ENCODE measurements at regions not wholly inside any gene's neighbourhood (a gene's known extent, or its start where the extent isn't known, plus 50 kb on each side); places are given as distances from the start of the nearest gene placed in this dataset.

DNA sequence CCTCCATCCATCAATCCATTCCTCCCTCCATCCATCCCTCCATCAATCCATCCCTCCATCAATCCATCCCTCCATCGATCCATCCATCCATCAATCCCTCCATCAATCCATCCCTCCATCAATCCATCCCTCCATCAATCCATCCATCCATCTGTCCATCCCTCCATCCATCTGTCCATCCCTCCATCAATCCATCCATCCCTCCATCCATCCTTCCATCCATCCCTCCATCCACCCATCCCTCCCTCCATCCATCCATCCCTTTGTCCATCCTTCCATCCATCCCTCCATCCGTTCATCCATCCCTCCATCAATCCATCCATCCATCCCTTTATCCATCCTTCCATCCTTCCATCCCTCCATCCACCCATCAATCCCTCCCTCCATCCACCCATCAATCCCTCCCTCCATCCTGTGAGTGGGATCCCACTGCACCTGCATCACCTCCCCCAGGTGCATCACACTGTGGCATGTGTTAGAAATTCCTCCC is 338.1 kb upstream of the SFSWAP start:
- no peak overlapping the region for H3K4me3 ChIP-seq (replicated peaks; ENCODE audit: low read depth, low read length)
- DNase-seq (ENCODE audit: extremely low read depth, low read depth) = no peak
- TF ChIP-seq, protein P1, sequence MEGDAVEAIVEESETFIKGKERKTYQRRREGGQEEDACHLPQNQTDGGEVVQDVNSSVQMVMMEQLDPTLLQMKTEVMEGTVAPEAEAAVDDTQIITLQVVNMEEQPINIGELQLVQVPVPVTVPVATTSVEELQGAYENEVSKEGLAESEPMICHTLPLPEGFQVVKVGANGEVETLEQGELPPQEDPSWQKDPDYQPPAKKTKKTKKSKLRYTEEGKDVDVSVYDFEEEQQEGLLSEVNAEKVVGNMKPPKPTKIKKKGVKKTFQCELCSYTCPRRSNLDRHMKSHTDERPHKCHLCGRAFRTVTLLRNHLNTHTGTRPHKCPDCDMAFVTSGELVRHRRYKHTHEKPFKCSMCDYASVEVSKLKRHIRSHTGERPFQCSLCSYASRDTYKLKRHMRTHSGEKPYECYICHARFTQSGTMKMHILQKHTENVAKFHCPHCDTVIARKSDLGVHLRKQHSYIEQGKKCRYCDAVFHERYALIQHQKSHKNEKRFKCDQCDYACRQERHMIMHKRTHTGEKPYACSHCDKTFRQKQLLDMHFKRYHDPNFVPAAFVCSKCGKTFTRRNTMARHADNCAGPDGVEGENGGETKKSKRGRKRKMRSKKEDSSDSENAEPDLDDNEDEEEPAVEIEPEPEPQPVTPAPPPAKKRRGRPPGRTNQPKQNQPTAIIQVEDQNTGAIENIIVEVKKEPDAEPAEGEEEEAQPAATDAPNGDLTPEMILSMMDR (IDR thresholded peaks at IDR 0.05; ENCODE audit: low read depth, low read length, missing control alignments) = no peak

DNA sequence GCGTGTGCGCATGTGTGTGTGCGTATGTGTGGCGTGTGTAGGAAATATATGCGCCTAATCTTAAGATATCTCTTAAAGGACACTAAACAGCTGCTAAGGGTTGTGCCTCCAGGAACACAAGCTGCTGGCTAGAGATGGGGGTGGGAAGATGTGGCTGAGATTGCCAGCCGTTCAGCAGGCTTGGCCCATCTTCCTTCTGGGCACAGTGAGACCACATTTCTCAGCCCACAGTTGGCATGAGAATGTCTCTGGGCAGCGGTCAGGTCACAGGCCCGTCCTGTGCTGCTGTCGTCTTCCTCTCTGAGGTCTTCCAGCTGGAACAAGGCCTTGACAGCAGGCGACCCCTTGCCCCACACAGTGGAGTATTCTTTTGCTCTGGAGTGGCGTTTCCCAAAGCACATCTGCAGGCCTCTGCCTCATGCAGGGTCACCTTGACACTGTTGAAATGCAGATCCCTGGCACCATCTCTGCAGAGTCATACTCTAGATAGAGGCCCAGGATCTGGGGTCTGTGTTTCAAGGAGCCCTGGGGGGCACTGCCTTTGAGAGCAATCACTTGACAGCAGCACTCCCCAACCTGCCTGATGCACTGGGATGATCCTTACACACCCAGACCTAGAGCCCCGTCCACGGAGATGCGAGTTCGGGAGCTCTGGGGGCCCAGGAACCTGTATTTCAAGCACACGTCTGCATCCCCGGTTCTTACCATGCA is 335.5 kb upstream of the SFSWAP start:
- TF ChIP-seq, protein P1 (IDR thresholded peaks at IDR 0.05; ENCODE audit: low read depth, low read length, missing control alignments) = no peak
- no peak for DNase-seq (ENCODE audit: extremely low read depth, low read depth)
- H3K4me3 ChIP-seq (replicated peaks; ENCODE audit: low read depth, low read length) = no peak overlapping the region

GRCh38 chr12:131375972-131376345 is 334.9 kb upstream of the SFSWAP start:
- no peak for DNase-seq (ENCODE audit: extremely low read depth, low read depth)
- TF ChIP-seq, protein P1 (IDR thresholded peaks at IDR 0.05; ENCODE audit: low read depth, low read length, missing control alignments) = no peak

GRCh38 chr12:131378176-131378842 is 332.6 kb upstream of the SFSWAP start:
- H3K4me3 ChIP-seq (replicated peaks; ENCODE audit: low read depth, low read length) = no peak overlapping the region
- TF ChIP-seq, protein P1 (IDR thresholded peaks at IDR 0.05; ENCODE audit: low read depth, low read length, missing control alignments) = no peak
- no peak for DNase-seq (ENCODE audit: extremely low read depth, low read depth)

More at GRCh38 chr12:131375972-131376345, 334.9 kb upstream of the SFSWAP start:
- H3K4me3 ChIP-seq (replicated peaks; ENCODE audit: low read depth, low read length) = no peak overlapping the region

GRCh38 chr12:131378861-131379665 is 331.8 kb upstream of the SFSWAP start:
- no peak overlapping the region for H3K4me3 ChIP-seq (replicated peaks; ENCODE audit: low read depth, low read length)
- no peak for DNase-seq (ENCODE audit: extremely low read depth, low read depth)
- TF ChIP-seq, protein P1 (IDR thresholded peaks at IDR 0.05; ENCODE audit: low read depth, low read length, missing control alignments) = no peak

GRCh38 chr12:131379738-131380137 is 331.2 kb upstream of the SFSWAP start:
- no peak overlapping the region for H3K4me3 ChIP-seq (replicated peaks; ENCODE audit: low read depth, low read length)
- TF ChIP-seq, protein P1 (IDR thresholded peaks at IDR 0.05; ENCODE audit: low read depth, low read length, missing control alignments) = no peak
- no peak for DNase-seq (ENCODE audit: extremely low read depth, low read depth)

Data from HFF-Myc (cell line).